GM18517 (cell line): ENCODE measurements at regions not wholly inside any gene's neighbourhood (a gene's known extent, or its start where the extent isn't known, plus 50 kb on each side); places are given as distances from the start of the nearest gene placed in this dataset.
"Not testable (repeated sequence)": the region's sequence is repeated elsewhere in the genome, so short reads cannot be mapped to it uniquely, and the experiment has no call there.

Source experiments
- ATAC-seq: cut with Tn5 transposase; IDR thresholded peaks from one replicate; pipeline ENCODE4 v1.9.1; 2021; ENCODE audit warnings: mild to moderate bottlenecking, moderate library complexity; ENCODE audit not compliant: unreplicated experiment

- not testable (repeated sequence) for ATAC-seq
Observed at GRCh38 chr17:45554479-45554878, 64.0 kb upstream of the PLEKHM1 start.

- not testable (repeated sequence) for ATAC-seq
Observed at GRCh38 chr17:45558821-45559220, 68.3 kb upstream of the PLEKHM1 start.

GRCh38 chr17:45562868-45563267, 72.3 kb upstream of the PLEKHM1 start:
- not testable (repeated sequence) for ATAC-seq

GRCh38 chr17:45563283-45563682, 72.8 kb upstream of the PLEKHM1 start:
- ATAC-seq: not testable (repeated sequence)

GRCh38 chr17:45568275-45568674, 77.8 kb upstream of the PLEKHM1 start:
- not testable (repeated sequence) for ATAC-seq

- not testable (repeated sequence) for ATAC-seq
Observed at GRCh38 chr17:45573326-45573725, 82.8 kb upstream of the PLEKHM1 start.

- ATAC-seq: no peak
Observed at GRCh38 chr17:45573924-45574770, 83.6 kb upstream of the PLEKHM1 start.

GRCh38 chr17:45575126-45575885, 84.8 kb upstream of the PLEKHM1 start:
- no peak for ATAC-seq

GRCh38 chr17:45576527-45577307, 86.2 kb upstream of the PLEKHM1 start:
- ATAC-seq: not testable (repeated sequence)

- no peak for ATAC-seq
Observed at GRCh38 chr17:45577571-45578279, 87.2 kb upstream of the PLEKHM1 start.

GRCh38 chr17:45578516-45579455, 88.3 kb upstream of the PLEKHM1 start:
- no peak for ATAC-seq

GRCh38 chr17:45579529-45580495, 89.3 kb upstream of the PLEKHM1 start:
- no peak for ATAC-seq

- ATAC-seq: no peak
Observed at GRCh38 chr17:45580924-45581323, 90.4 kb upstream of the PLEKHM1 start.

GRCh38 chr17:45581860-45582259, 91.3 kb upstream of the PLEKHM1 start:
- no peak for ATAC-seq

GRCh38 chr17:45584092-45585036, 93.8 kb upstream of the PLEKHM1 start:
- ATAC-seq: peak; percentile 56

GRCh38 chr17:45585037-45585733, 94.7 kb upstream of the PLEKHM1 start:
- ATAC-seq: peak; percentile 56
